Right hindlimb (tissue), 1 donor: ENCODE measurements at regions not wholly inside any gene's neighbourhood (a gene's known extent, or its start where the extent isn't known, plus 50 kb on each side); places are given as distances from the start of the nearest gene placed in this dataset.
A peak's percentile ranks its signal among the peaks of the same experiment; 100 is the strongest.
"Not testable (repeated sequence)": the region's sequence is repeated elsewhere in the genome, so short reads cannot be mapped to it uniquely, and the experiment has no call there.

Source experiments
- DNase-seq: peaks from one replicate; pipeline ENCODE4 v3.0.0-alpha.2; 2018

GRCh38 chr14:22491683-22492621 is 97.1 kb downstream of the DAD1 start:
- no peak for DNase-seq

GRCh38 chr14:22491053-22491452 is 98.0 kb downstream of the DAD1 start:
- not testable (repeated sequence) for DNase-seq

GRCh38 chr14:22489957-22490950 is 98.8 kb downstream of the DAD1 start:
- DNase-seq, result no peak

GRCh38 chr14:22489244-22489545 is 99.8 kb downstream of the DAD1 start:
- DNase-seq, result no peak

DNA sequence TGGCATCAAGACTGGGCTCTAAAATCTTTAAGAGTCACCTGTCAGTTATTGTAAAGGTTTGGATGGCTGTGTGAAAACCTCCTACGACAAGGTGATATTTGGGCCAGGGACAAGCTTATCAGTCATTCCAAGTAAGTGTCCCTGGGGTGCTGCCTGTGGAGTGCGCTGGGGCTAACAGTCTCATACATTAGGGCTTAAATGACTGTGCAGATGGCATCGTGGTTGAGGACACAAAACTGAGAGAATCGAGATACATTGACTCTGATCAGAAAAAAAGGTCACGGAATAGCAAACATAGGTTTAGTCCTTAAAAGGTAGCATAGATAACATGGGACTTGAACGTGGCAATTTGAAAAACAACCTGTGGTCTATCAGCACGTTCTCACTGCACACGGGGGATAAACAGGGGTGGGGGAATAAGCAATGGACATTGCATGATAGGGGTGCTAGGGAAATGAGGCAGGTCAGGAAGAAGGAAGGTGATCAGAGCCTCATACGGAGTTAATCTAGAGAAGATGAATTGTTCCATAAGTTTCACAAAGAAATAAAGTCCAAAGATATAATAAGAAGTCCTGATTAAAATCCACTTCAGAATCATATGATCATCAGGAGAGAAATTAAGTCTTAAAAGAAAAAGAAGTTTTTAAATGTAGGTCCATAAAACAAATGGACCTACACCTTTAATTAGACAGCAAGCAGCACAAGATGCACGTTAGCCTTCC is 100.3 kb downstream of the DAD1 start:
- no peak for DNase-seq

GRCh38 chr14:22487941-22488340 is 101.1 kb downstream of the DAD1 start:
- no peak for DNase-seq

DNA sequence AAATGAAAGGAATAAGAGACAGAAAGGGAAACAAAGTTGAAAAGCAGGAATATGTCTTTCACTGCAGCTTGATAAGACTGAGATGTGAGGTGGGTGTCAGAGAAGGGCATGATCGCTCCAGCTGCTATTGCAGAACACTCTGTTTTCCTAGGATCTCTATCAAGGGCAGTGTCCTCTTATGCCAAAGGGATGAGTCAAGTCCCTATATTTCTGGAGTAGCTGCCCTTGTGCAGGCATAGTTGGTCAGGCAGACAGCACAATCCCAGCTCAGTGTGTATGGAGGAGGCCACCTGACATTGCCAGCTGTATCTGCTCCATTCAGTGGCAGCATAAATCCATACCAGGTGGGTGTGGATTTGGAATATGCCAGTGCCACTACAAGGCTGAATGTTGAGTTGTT is 101.6 kb downstream of the DAD1 start:
- no peak for DNase-seq

DNA sequence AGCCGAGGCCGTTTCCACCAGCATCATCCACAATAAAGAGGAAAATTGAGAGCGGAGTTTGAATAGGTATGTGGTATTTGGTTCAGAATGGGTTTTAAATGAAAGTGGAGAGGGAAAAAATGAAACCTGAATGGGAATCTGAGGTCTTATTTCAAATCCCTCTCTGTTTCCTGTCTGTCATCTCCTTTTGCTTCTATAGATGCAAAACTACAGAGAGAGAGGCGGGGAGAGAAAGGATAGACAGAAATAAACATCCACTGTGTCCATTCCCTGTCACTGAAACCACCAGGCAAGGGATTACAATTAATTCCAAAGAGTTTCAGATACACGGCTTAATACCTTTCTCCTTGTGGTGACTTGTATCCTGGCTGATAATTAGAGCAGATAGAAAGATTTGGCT is 102.3 kb downstream of the DAD1 start:
- DNase-seq, result no peak

DNA sequence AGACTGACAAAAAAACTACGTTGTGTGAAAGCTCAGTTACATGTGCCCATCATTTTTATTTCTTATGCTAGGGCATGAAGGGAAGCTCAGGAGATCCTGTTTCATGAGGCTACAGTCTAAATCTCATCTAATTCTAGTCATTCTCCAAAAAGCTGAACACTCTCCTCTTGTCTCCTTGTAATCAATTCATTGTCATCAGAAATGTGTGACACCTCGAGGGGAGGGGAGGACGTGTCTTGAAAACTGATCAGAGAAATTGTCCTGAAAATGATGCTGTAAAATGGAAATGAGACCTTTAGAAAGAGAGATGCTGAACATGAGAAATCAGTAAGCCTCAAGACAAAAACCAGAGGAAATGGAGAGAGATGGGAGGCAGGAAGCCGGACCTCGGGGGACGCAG is 103.4 kb downstream of the DAD1 start:
- DNase-seq, result no peak

- DNase-seq, result no peak
These were observed 103.8 kb downstream of the DAD1 start for GRCh38 chr14:22485178-22485577.

- DNase-seq, result no peak
These were observed 104.4 kb downstream of the DAD1 start for GRCh38 chr14:22484632-22485031.

DNA sequence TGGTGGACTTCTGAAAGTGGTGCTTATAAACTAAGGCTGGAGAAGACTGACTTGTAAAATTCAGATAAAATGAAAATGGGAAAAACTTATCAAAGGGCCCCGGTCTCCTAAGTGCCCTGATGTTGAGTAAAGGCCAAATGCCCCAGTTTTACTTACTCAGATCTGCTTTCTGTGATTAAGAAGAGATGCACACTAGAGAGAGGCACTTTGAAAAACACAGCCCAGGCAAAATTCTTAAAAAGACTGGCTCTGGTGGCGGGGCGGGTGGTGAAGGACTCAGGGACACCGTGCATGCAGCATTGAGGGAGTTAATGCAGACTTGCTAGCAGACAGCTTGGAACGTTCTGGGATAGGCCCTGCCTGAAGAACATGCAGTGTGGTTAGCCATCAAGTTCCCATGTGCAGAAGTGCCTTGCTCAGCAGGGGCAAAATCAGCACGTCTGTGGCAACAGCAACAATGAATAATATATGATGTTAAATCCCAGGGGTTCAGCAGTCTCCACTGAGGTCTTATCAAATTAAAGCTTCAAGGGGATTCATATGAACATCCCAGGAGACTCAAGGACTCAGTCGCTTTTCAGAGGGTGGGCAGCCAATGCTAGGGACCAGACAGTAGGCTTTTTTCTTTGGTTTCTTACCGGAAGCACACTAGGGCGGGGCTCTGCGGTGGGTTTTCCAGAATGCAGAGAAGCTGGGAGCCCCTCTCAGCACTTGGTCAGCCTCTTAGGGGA is 105.0 kb downstream of the DAD1 start:
- DNase-seq, result no peak

DNA sequence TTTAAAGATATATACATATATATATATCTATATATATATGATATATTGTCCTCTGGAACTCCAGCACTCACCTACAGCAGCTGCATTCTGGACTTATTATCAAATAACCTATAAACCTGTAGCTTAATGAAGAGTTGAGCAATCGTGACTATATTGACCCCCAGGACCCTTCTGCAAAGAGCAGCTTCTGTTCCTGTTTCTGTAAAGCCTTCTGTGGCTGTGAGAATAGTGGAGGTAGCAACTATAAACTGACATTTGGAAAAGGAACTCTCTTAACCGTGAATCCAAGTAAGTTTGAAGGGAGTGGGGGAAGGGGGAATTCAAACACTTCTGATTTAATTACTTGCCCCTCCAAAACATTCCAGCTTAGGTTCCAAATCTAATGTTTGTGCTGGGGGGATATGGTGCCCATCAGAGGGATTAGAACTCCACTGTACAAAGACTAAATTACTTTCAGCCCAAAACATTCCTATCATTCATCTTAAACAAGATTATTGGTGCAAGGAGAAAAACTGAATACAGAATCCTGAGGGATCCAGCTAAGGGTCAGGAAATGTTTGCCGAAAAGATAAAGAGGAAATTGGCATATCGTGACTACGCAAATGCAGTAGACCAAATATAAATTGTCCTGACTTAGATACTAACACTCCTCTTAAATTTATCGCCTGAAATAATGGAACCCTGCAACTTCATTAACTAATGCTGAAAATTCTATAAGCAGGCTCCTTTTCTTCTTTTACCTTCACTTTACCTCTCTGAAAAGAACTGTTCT is 106.1 kb downstream of the DAD1 start:
- DNase-seq, result no peak

GRCh38 chr14:22482085-22482694 is 106.8 kb downstream of the DAD1 start:
- DNase-seq, result no peak

DNA sequence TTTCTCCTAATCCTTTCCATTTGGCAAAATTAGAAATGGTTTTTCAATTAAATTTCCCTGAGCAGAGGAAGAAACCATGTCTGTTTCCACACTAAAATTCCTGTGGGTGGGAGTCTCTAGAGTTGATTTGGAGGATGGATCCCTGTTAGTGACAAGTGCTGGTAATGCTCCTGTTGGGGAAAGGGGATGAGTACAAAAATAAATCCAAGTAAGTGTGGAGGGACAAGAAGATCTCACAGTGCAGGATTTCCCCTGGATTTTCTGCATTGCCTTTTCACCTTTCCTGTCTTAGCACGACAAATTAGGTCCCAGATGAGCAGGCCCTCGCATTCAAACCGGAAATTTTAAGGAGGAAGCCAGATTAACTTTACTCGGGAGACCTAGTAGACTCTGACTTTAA is 107.5 kb downstream of the DAD1 start:
- no peak for DNase-seq

DNA sequence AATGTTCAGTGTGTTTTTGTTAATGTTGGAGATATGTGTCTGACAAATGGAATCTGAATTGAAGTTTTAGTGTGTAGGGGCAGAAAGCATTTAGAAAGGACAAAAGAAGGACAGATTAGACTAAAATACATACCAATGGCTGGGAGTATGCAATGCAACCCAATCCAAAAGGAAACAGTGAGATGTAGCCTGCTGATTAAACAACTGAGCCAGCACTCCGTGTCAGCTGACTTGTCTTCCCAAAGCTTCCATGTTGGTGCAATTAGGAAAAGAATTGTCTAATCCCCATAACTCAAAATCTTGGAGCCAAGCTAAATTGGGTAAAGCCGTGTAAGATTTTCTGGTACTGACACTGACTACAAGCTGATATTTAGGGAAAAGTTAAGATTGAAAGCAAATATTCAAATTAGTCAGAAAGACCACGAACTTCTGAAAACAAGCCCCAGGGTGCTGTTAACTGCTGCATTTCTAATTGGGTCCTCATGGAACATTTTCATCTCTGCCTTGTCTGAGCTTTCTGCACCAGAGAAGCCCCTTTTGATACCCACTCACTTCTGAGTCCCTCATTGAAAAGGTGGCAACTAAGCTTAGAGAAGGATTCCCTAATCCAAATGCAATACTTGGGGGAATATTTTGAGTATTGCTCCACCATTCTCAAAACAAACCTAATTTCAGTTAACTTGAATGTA is 109.1 kb downstream of the DAD1 start:
- no peak for DNase-seq

DNA sequence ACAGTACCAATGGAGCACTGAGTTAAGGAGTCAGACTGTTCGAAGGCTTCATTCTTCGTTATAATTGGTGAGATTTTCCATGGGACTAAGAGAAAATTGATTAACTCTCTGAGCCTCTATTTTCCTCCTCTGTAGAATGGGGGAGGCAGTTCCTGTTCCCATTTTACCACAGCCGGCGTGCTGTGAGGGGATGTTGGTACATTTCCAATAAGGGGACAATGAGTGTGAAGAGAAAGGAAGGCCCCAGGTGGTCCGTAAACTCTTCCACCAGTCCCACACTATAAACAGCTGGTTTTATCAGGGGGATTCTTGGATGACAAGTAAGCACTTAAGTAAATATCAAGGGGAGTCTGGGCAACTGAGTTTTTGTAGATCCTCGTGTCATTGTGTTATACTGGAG is 109.9 kb downstream of the DAD1 start:
- no peak for DNase-seq

DNA sequence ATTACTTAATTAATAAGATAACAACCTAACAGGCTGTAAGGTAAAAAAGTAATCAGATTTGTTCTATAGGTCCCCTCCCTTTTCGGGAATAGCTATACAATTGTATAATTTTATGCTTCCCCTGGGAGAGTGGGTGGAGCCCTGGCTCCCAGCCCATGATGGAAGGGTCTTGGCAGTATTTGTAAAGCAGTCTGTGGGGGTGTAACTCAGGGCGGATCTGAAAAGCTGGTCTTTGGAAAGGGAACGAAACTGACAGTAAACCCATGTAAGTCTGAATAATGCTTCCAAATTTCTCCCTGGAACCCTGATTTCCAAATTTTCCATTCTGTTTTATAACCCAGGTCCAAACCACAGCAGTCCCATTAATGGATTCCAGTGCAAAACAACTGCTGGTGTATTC is 110.4 kb downstream of the DAD1 start:
- peak; percentile 81 for DNase-seq

DNA sequence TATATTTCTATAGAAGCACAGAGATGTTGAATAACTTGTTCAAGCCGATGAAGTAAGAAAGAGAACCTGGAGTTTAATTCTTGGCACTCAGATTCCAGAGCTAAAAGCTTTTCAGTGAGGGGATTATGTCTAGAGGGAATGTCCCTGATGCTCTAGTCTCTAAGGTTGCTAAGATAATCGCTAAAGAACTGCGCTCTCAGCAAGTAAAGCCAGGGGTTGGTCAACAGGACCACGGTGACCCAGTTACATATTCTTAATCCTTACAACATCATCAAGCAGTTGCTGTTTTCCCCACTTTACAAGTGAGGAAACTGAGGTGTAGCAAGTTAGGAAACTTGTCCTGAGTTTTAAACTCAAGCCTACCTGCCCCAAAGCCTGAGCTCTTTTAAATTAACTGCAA is 110.8 kb downstream of the DAD1 start:
- DNase-seq, result no peak

GRCh38 chr14:22477569-22478194 is 111.3 kb downstream of the DAD1 start:
- DNase-seq, result no peak
